CD4-positive, alpha-beta T cell (primary cell): ENCODE measurements at regions not wholly inside any gene's neighbourhood (a gene's known extent, or its start where the extent isn't known, plus 50 kb on each side); places are given as distances from the start of the nearest gene placed in this dataset.

ENCODE experiments used
- ATAC-seq: fragments of 200-7000 bp; cut with Tn5 transposase; one replicate; pipeline ENCODE4 v1.10.0; 2022; ENCODE audit warnings: mild to moderate bottlenecking; ENCODE audit not compliant: poor library complexity
- CTCF ChIA-PET: fragments of 350-600 bp; sonication (Branson Sonifier 250); formaldehyde crosslinking; loops from one replicate; lab custom pipeline; 2021; ENCODE audit warnings: antibody characterized with exemption, inconsistent platforms; lab: Charles Lee
- POLR2A ChIA-PET: fragments of 350-600 bp; sonication (Branson Sonifier 250); formaldehyde crosslinking; loops from one replicate; lab custom pipeline; 2021; ENCODE audit warnings: antibody characterized with exemption, inconsistent platforms; lab: Charles Lee
- DNase-seq, 14 experiments: peaks; one replicate each; pipeline ENCODE4 v3.0.0-alpha.2; 2013 to 2020; ENCODE audit warnings: mixed read lengths in 2 of 14
- H3K27ac ChIP-seq, 2 donors: one replicate each; pipeline versions ENCODE4 v1.5.1 to v1.7.0; 2013; ENCODE audit warnings: low read length in 2 of 2, low read depth in 1 of 2, mild to moderate bottlenecking in 1 of 2
- H3K27me3 ChIP-seq, 2 experiments: 1 replicate in 1 of 2; 2 replicates in 1 of 2; pipeline versions ENCODE4 v1.6.1 to v1.7.0; 2013; ENCODE audit warnings: low read length in 2 of 2, control low read depth in 1 of 2, mild to moderate bottlenecking in 1 of 2, moderate library complexity in 1 of 2; ENCODE audit not compliant: insufficient read depth in 2 of 2, control insufficient read depth in 1 of 2
- H3K36me3 ChIP-seq: one replicate; pipeline ENCODE4 v1.6.1; 2013; ENCODE audit warnings: low read length, control low read depth; ENCODE audit not compliant: insufficient read depth
- H3K4me1 ChIP-seq: one replicate; pipeline ENCODE4 v1.6.1; 2013; ENCODE audit warnings: low read length, control low read depth; ENCODE audit not compliant: insufficient read depth
- H3K4me3 ChIP-seq: one replicate; pipeline ENCODE4 v1.5.1; 2013; ENCODE audit warnings: mild to moderate bottlenecking, low read length, moderate library complexity
- H3K9me3 ChIP-seq, 2 experiments: 1 replicate in 1 of 2; 2 replicates in 1 of 2; pipeline versions ENCODE4 v1.6.1 to v1.7.0; 2013; ENCODE audit warnings: low read length in 2 of 2, mild to moderate bottlenecking in 2 of 2, control low read depth in 1 of 2, moderate library complexity in 1 of 2; ENCODE audit not compliant: control insufficient read depth in 1 of 2, insufficient read depth in 1 of 2
- H3K27ac Mint-ChIP-seq: one replicate; pipeline ENCODE4 v1.8.0; 2020; ENCODE audit warnings: mixed read lengths
- H3K27me3 Mint-ChIP-seq: one replicate; pipeline ENCODE4 v1.8.0; 2021; ENCODE audit warnings: mixed read lengths
- H3K36me3 Mint-ChIP-seq: one replicate; pipeline ENCODE4 v1.8.0; 2021; ENCODE audit warnings: low read depth, mixed read lengths
- H3K4me1 Mint-ChIP-seq: one replicate; pipeline ENCODE4 v1.8.0; 2021; ENCODE audit warnings: low read depth, mixed read lengths
- H3K4me3 Mint-ChIP-seq: one replicate; pipeline ENCODE4 v1.8.0; 2020; ENCODE audit warnings: mild to moderate bottlenecking, mixed read lengths
- H3K9me3 Mint-ChIP-seq: one replicate; pipeline ENCODE4 v1.8.0; 2020; ENCODE audit warnings: mixed read lengths
- intact Hi-C, 2 experiments: fragments of 100-400 bp; cut with DNase I in 1 of 2; cut with micrococcal nuclease in 1 of 2; formaldehyde crosslinking; loops; one replicate each; pipeline versions ENCODE4 v1.15.1 to v1.9.0; 2023 to 2025; cut with DNase I, micrococcal nuclease
- TF ChIP-seq, protein P1 (sequence below): fragments of 200-600 bp; IDR thresholded peaks from one replicate; pipeline ENCODE4 v1.8.0; 2022; ENCODE audit warnings: antibody characterized with exemption, mild to moderate bottlenecking

GRCh38 chr10:7027913-7028808 is 382.7 kb downstream of the SFMBT2 start:
- CTCF ChIA-PET: interaction anchor here (1.3 kb wide), 1 partner anchor 7 kb away, joined by 3 read pairs; no protein-coding TSS in a partner anchor
- Mint-ChIP-seq H3K36me3 (no peaks in the 10 kb centered on the region), H3K27me3 (no peaks in the 10 kb centered on the region), H3K9me3 (no peaks in the 10 kb centered on the region), H3K4me3 (no peak overlapping the region), H3K27ac (no peak overlapping the region), H3K4me1 (no peaks in the 10 kb centered on the region)
- Histone ChIP-seq H3K4me1 (peaks cover 11% of the 10 kb centered on the region), H3K27me3 (no peaks in the 10 kb centered on the region), H3K4me3 (no peak overlapping the region), H3K27ac (no peak overlapping the region), H3K9me3 (no peaks in the 10 kb centered on the region), H3K36me3 (no peaks in the 10 kb centered on the region)
- intact Hi-C loops: no loop called here
- ATAC-seq: no peak
- POLR2A ChIA-PET: interaction anchor here (0.6 to 1.3 kb wide), 2 partner anchors 9 kb away, joined by 3 read pairs; no protein-coding TSS in a partner anchor
- peak in 2 of 14 experiments; percentile 19 to 46 for DNase-seq
- TF ChIP-seq, protein P1, sequence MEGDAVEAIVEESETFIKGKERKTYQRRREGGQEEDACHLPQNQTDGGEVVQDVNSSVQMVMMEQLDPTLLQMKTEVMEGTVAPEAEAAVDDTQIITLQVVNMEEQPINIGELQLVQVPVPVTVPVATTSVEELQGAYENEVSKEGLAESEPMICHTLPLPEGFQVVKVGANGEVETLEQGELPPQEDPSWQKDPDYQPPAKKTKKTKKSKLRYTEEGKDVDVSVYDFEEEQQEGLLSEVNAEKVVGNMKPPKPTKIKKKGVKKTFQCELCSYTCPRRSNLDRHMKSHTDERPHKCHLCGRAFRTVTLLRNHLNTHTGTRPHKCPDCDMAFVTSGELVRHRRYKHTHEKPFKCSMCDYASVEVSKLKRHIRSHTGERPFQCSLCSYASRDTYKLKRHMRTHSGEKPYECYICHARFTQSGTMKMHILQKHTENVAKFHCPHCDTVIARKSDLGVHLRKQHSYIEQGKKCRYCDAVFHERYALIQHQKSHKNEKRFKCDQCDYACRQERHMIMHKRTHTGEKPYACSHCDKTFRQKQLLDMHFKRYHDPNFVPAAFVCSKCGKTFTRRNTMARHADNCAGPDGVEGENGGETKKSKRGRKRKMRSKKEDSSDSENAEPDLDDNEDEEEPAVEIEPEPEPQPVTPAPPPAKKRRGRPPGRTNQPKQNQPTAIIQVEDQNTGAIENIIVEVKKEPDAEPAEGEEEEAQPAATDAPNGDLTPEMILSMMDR: no peak

- intact Hi-C loops: no loop called here
- Histone ChIP-seq H3K4me1 (peaks cover 8% of the 10 kb centered on the region), H3K9me3 (no peaks in the 10 kb centered on the region), H3K27ac (no peak overlapping the region), H3K27me3 (no peaks in the 10 kb centered on the region), H3K4me3 (no peak overlapping the region), H3K36me3 (no peaks in the 10 kb centered on the region)
- DNase-seq: no peak
- Mint-ChIP-seq H3K4me1 (no peaks in the 10 kb centered on the region), H3K27ac (no peak overlapping the region), H3K27me3 (no peaks in the 10 kb centered on the region), H3K4me3 (no peak overlapping the region), H3K9me3 (no peaks in the 10 kb centered on the region), H3K36me3 (no peaks in the 10 kb centered on the region)
- ATAC-seq: no peak
- CTCF ChIA-PET: interaction anchor here (1.3 kb wide), 1 partner anchor 8 kb away, joined by 3 read pairs; no protein-coding TSS in a partner anchor
- POLR2A ChIA-PET: interaction anchor here (0.6 to 1.3 kb wide), 2 partner anchors 8 to 10 kb away, joined by 3 read pairs; no protein-coding TSS in a partner anchor
- TF ChIP-seq, protein P1: no peak
These were observed 383.5 kb downstream of the SFMBT2 start for GRCh38 chr10:7027237-7027912.

GRCh38 chr10:7026818-7027217 is 384.0 kb downstream of the SFMBT2 start:
- Histone ChIP-seq H3K4me1 (peaks cover 8% of the 10 kb centered on the region), H3K27me3 (no peaks in the 10 kb centered on the region), H3K4me3 (no peak overlapping the region), H3K27ac (no peak overlapping the region), H3K36me3 (no peaks in the 10 kb centered on the region), H3K9me3 (no peaks in the 10 kb centered on the region)
- no peaks in the 10 kb centered on the region for H3K4me1 Mint-ChIP-seq
- H3K27me3 Mint-ChIP-seq: no peaks in the 10 kb centered on the region
- no peak for ATAC-seq
- intact Hi-C loops: no loop called here
- ChIA-PET CTCF (interaction anchor here (0.7 to 1.3 kb wide), 2 partner anchors 9 to 461 kb away, joined by 3 read pairs; no protein-coding TSS in a partner anchor), POLR2A (no interaction called here)
- H3K27ac Mint-ChIP-seq: no peak overlapping the region
- H3K36me3 Mint-ChIP-seq: no peaks in the 10 kb centered on the region
- no peaks in the 10 kb centered on the region for H3K9me3 Mint-ChIP-seq
- TF ChIP-seq, protein P1: no peak
- no peak overlapping the region for H3K4me3 Mint-ChIP-seq
- DNase-seq: no peak
